ENCODE measurements at regions not wholly inside any gene's neighbourhood (a gene's known extent, or its start where the extent isn't known, plus 50 kb on each side); places are given as distances from the start of the nearest gene placed in this dataset.

DNA sequence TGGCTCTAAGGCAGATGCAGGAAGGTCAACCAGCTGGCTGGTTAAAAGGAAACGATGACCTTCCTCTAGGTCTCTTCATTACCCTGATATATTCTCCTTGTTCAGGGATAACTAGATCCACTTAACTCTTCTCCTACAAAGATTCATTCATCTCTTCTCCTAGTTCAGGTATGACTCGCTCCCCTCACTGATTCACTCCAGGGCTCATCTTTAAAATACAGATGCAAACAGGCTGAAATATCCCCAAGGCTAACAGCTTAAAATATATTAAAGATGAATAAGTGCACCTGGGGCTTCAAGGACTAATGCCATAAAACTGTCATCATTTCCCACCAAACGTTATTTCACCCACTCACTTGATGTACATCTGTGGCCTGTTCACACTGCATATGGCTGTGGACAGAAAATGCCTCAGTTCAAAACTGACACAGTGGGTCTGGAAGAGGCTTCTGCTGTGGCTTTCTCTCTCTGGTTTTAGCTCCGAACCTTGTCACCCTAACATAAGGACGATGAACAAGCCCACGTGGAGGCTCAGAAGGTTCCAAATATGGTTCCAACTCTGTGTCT lies 366.9 kb downstream of the DEPDC1B start:
- ChIA-PET CTCF (no interaction called here), POLR2A (no interaction called here)
- Mint-ChIP-seq H3K4me1 (ENCODE audit: low read depth) (no peaks in the 10 kb centered on the region), H3K4me3 (no peak overlapping the region), H3K36me3 (ENCODE audit: low read depth) (no peaks in the 10 kb centered on the region), H3K9me3 (ENCODE audit: insufficient read depth) (no peaks in the 10 kb centered on the region), H3K27me3 (ENCODE audit: low read depth) (no peaks in the 10 kb centered on the region), H3K27ac (no peak overlapping the region)
- DNase-seq: no peak
- ATAC-seq: no peak

DNA sequence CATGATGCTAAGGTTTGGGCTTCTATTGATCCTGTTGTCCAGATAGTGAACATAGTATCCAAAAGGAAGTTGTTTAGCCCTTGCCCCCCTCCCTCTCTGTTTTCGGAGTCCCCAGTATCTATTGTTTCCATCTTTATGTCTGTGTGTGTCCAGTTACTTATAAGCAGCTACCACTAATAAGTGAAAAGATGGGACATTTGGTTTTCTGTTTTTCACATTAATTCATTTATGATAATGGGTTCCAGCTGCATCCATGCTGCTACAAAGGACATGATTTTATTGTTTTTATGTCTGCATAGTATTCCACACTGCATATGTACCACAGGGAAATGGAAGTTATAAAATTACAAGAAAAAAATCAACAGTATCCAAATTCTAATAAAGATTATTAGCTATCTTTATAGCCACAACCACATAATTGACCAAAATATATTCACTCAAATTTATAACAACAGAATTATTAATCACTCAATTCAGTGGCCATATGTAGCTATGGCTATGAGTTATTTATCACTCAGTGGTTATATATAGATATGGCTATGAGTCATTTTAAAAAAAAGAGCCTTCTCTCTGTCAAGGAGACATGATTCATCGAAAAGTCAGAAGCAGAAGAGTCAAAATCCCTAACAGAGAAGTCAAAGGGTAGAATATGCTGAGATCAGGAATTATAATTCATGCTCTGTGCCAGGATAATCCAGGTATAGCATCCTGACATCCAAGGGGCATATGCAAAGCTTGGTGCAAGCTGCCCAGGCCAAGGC lies 367.5 kb downstream of the DEPDC1B start:
- ATAC-seq: no peak
- Mint-ChIP-seq H3K36me3 (ENCODE audit: low read depth) (no peaks in the 10 kb centered on the region), H3K27me3 (ENCODE audit: low read depth) (no peaks in the 10 kb centered on the region)

DNA sequence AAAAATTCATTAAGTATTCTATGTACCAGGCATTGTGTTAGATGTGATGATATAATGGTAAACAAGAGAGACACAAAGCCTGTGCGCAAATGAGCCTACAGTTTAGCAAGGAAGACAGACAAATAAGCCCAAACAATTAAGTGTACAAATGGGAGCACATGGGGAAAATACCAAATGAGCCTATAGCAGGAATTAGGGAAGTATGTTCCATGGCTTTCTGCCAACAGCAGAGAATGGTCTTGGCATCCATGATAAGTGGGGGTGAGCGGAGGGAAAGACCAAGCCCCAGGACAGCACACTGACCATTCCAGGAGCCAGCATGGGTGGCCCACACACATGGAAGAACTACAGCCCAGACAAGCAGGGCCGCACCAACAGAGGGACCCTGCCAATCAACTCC lies 369.7 kb downstream of the DEPDC1B start:
- H3K9me3 Mint-ChIP-seq (ENCODE audit: insufficient read depth): no peaks in the 10 kb centered on the region
- DNase-seq (no peak), ATAC-seq (no peak)
- no peaks in the 10 kb centered on the region for H3K27me3 Mint-ChIP-seq (ENCODE audit: low read depth)
- no peak overlapping the region for H3K27ac Mint-ChIP-seq
- H3K4me3 Mint-ChIP-seq: no peak overlapping the region
- no peaks in the 10 kb centered on the region for H3K36me3 Mint-ChIP-seq (ENCODE audit: low read depth)
- ChIA-PET CTCF (no interaction called here), POLR2A (no interaction called here)
- no peaks in the 10 kb centered on the region for H3K4me1 Mint-ChIP-seq (ENCODE audit: low read depth)

More for the DNA sequence above, 367.5 kb downstream of the DEPDC1B start:
- DNase-seq: no peak
- no peaks in the 10 kb centered on the region for H3K9me3 Mint-ChIP-seq (ENCODE audit: insufficient read depth)
- CTCF ChIA-PET: no interaction called here
- POLR2A ChIA-PET: no interaction called here
- H3K27ac Mint-ChIP-seq: no peak overlapping the region
- no peaks in the 10 kb centered on the region for H3K4me1 Mint-ChIP-seq (ENCODE audit: low read depth)
- H3K4me3 Mint-ChIP-seq: no peak overlapping the region

DNA sequence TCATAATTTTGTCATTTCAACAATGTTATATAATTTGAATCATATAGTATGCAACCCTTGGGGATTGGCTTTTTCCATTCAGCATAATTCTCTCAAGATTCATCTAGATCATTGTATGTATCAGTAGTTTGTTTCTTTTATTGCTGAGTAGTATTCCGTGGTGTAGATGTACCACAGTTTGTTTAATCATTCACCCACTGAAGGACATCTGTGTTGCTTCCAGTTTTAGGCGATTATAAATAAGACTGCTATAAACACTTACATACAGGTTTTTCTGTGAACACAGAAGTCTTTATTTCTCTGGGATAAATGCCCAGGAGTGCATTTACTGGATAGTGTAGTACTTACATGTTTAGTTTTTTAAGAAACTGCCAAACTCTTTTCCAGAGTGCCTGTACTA lies 374.1 kb downstream of the DEPDC1B start:
- no peak for ATAC-seq
- Mint-ChIP-seq H3K4me1 (ENCODE audit: low read depth) (no peaks in the 10 kb centered on the region), H3K36me3 (ENCODE audit: low read depth) (no peaks in the 10 kb centered on the region), H3K9me3 (ENCODE audit: insufficient read depth) (peaks cover 3% of the 10 kb centered on the region), H3K27me3 (ENCODE audit: low read depth) (no peaks in the 10 kb centered on the region), H3K4me3 (no peak overlapping the region), H3K27ac (no peak overlapping the region)
- ChIA-PET CTCF (no interaction called here), POLR2A (no interaction called here)
- DNase-seq: no peak

DNA sequence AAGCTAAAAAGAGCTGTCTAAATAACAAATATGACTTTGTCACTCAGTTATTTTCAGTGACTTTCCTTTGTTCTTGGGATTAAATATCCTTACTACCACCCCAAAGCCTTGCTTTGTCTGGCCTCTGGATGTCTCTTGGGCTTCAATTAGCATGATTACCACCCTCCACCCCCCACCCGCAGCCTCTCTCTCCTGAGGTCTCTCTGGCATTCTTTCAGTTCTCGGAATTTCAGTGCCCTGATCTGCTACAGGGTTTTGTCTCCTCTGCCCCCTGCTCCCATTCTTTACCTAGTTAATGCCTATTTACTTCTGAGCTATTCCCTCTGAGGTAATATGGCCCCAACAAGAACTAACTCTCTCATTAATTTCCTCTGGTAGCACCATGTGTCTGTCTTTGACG lies 376.4 kb downstream of the DEPDC1B start:
- Mint-ChIP-seq H3K4me1 (ENCODE audit: low read depth) (no peaks in the 10 kb centered on the region), H3K4me3 (no peak overlapping the region), H3K9me3 (ENCODE audit: insufficient read depth) (peaks cover 7% of the 10 kb centered on the region), H3K36me3 (ENCODE audit: low read depth) (no peaks in the 10 kb centered on the region), H3K27ac (no peak overlapping the region), H3K27me3 (ENCODE audit: low read depth) (no peaks in the 10 kb centered on the region)
- ChIA-PET POLR2A (no interaction called here), CTCF (no interaction called here)
- ATAC-seq (no peak), DNase-seq (no peak)

DNA sequence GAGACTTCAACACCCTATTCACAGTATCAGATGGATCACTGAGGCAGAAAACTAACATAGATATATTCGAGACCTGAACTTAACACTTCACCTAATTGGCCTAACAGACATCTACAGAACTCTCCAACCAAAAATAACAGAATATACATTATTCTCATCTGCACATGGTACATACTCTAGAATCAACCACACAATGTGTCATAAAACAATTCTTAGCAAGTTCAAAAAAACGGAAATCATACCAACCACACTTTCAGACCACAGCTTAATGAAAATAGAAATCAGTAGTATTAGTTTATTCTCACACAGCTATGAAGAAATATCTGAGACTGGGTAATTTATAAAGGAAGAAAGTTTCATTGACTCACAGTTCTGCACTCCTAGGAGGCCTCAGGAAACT lies 387.9 kb downstream of the DEPDC1B start:
- DNase-seq (no peak), ATAC-seq (no peak)
- no peak overlapping the region for H3K4me3 Mint-ChIP-seq
- ChIA-PET CTCF (no interaction called here), POLR2A (no interaction called here)
- H3K36me3 Mint-ChIP-seq (ENCODE audit: low read depth): no peaks in the 10 kb centered on the region
- no peaks in the 10 kb centered on the region for H3K9me3 Mint-ChIP-seq (ENCODE audit: insufficient read depth)
- H3K27ac Mint-ChIP-seq: no peak overlapping the region
- no peaks in the 10 kb centered on the region for H3K27me3 Mint-ChIP-seq (ENCODE audit: low read depth)
- H3K4me1 Mint-ChIP-seq (ENCODE audit: low read depth): no peaks in the 10 kb centered on the region

DNA sequence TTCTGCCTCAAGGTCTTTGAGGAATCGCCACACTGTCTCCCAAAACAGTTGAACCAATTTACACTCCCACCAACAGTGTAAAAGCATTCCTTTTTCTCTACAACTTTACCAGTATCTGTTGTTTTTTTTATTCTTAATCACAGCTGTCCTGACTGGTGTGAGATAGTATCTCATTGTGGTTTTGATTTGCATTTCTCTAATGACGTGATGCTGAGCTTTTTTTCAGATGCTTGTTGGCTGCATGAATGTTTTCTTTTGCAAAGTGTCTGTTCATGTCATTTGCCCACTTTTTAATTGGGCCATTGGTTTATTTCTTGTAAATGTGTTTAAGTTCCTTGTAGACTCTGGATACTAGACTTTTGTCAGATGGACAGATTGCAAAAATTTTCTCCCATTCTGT lies 400.0 kb downstream of the DEPDC1B start:
- POLR2A ChIA-PET: no interaction called here
- no peaks in the 10 kb centered on the region for H3K27me3 Mint-ChIP-seq (ENCODE audit: low read depth)
- H3K27ac Mint-ChIP-seq: no peak overlapping the region
- no peak overlapping the region for H3K4me3 Mint-ChIP-seq
- peaks cover 3% of the 10 kb centered on the region for H3K9me3 Mint-ChIP-seq (ENCODE audit: insufficient read depth)
- no peaks in the 10 kb centered on the region for H3K4me1 Mint-ChIP-seq (ENCODE audit: low read depth)
- ATAC-seq (no peak), DNase-seq (no peak)
- H3K36me3 Mint-ChIP-seq (ENCODE audit: low read depth): no peaks in the 10 kb centered on the region
- CTCF ChIA-PET: no interaction called here

DNA sequence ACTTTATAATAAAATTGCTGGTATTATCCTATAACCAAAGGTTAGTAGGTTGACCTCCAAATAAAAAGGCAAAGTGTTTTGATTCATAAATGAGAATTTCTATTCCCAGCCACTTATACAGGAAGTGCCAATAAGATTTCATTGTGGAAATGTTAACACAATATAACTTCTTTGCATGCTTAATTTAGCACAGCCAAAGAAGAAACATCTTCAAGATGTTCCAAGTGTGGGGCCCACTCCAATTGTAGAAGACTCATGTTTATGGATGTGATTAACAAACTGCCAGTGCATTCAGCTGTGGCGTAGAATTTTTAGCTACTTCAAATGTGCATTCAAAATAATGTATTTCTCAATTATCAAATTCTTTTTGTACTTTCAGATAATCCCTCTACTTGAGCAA lies 402.3 kb downstream of the DEPDC1B start:
- Mint-ChIP-seq H3K4me1 (ENCODE audit: low read depth) (no peaks in the 10 kb centered on the region), H3K36me3 (ENCODE audit: low read depth) (no peaks in the 10 kb centered on the region), H3K9me3 (ENCODE audit: insufficient read depth) (no peaks in the 10 kb centered on the region), H3K27ac (no peak overlapping the region), H3K27me3 (ENCODE audit: low read depth) (no peaks in the 10 kb centered on the region), H3K4me3 (no peak overlapping the region)
- ChIA-PET POLR2A (no interaction called here), CTCF (no interaction called here)
- no peak for DNase-seq
- ATAC-seq: no peak

DNA sequence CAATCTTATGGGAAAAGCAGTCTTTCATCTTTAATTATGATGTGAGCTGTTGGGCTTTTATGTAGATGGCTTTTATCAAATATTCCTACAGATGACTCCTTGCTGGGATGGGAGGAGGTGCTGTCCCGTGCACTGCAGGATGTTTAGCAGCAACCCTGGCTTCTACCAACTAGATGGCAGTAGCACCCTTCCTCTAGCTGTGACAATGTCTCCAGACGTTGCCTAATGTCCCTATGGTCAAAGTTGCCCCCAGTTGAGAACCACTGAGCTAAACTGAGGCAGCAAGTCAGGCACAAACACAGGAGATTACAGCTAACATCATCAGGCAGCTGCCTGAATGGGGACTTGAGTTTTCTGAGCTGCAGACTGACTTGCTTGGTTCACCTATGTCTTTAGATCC lies 401.9 kb upstream of the PDE4D start:
- Mint-ChIP-seq H3K9me3 (ENCODE audit: insufficient read depth) (no peaks in the 10 kb centered on the region), H3K4me3 (no peak overlapping the region), H3K27ac (no peak overlapping the region), H3K27me3 (ENCODE audit: low read depth) (no peaks in the 10 kb centered on the region), H3K4me1 (ENCODE audit: low read depth) (no peaks in the 10 kb centered on the region), H3K36me3 (ENCODE audit: low read depth) (no peaks in the 10 kb centered on the region)
- no peak for DNase-seq
- ATAC-seq: no peak
- ChIA-PET POLR2A (no interaction called here), CTCF (interaction anchor here (0.9 kb wide), 1 partner anchor 373 kb away, joined by 4 read pairs; no protein-coding TSS in a partner anchor)

DNA sequence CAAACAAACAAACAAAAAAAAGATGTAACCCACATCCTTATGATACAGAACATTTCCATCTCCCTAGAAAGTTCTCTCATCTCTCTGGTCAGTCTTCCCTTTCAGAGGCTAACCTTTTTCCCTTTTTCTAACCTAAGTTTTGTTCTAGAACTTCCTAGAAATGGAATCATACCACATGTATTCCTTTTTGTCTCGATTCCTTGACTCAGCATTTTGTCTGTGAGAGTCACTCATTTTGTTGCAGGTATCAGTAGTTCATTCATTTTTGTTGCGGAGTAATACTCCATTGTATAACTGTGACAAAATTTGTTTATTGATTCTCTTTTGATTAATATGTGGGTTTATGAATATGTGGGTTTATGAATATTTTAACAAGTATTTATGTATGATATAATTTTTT lies 400.0 kb upstream of the PDE4D start:
- H3K9me3 Mint-ChIP-seq (ENCODE audit: insufficient read depth): no peaks in the 10 kb centered on the region
- no peak overlapping the region for H3K27ac Mint-ChIP-seq
- ATAC-seq: no peak
- DNase-seq: no peak
- H3K27me3 Mint-ChIP-seq (ENCODE audit: low read depth): no peaks in the 10 kb centered on the region
- POLR2A ChIA-PET: no interaction called here
- no peaks in the 10 kb centered on the region for H3K4me1 Mint-ChIP-seq (ENCODE audit: low read depth)
- no peak overlapping the region for H3K4me3 Mint-ChIP-seq
- H3K36me3 Mint-ChIP-seq (ENCODE audit: low read depth): no peaks in the 10 kb centered on the region
- CTCF ChIA-PET: no interaction called here

DNA sequence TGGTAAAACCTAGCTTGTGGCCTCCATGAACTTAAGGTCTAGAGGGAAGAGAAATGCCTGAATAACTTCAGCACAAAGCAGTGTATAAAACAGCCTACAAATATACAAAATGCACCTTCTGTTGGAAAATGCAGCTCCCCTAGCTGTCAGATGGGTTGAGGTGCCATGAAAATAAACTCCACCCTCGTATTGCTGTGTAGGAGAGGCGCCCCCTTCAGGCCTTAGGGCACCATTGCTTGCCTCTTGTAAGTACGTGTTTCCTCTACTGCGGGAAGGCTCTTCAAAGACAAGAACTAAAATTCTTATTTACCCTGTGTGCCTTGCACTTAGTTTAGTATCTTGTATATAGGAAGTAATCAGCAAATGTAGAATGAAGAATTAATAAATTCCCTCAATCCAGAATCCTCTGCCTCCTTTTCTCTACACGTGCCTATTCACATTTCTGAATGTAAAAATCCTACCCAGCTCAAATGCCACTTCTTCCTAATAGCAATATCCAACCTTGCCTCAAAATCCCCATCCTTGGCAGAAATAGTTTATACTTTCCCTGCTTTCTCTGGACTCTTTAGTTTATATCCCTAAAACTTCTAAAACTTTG lies 393.7 kb upstream of the PDE4D start:
- ATAC-seq (no peak), DNase-seq (no peak)
- CTCF ChIA-PET: interaction anchor here (2.2 kb wide), 1 partner anchor 17 kb away, joined by 8 read pairs; no protein-coding TSS in a partner anchor
- POLR2A ChIA-PET: no interaction called here
- no peaks in the 10 kb centered on the region for H3K9me3 Mint-ChIP-seq (ENCODE audit: insufficient read depth)
- H3K4me3 Mint-ChIP-seq: no peak overlapping the region
- no peaks in the 10 kb centered on the region for H3K36me3 Mint-ChIP-seq (ENCODE audit: low read depth)
- no peaks in the 10 kb centered on the region for H3K27me3 Mint-ChIP-seq (ENCODE audit: low read depth)
- H3K4me1 Mint-ChIP-seq (ENCODE audit: low read depth): no peaks in the 10 kb centered on the region
- H3K27ac Mint-ChIP-seq: no peak overlapping the region

DNA sequence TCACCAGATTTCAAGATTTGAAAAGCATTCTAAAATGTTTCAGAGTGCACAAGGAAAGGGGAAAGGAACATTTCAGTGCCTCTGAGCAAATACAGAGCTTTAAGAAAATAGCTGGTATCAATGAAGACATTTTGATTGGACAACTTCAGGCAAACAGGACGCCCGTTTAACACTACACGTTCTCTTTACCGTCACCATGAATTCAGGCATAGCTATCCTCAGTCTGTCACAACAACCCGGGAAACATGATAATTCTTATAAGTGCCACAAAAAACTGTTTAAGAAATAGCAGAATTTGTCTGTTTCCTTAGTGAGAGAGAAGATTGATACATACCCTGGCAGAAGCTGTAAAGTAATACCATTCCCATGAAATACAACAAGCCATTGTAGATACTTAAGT lies 392.4 kb upstream of the PDE4D start:
- POLR2A ChIA-PET: no interaction called here
- H3K4me3 Mint-ChIP-seq: no peak overlapping the region

More for the DNA sequence above, 392.4 kb upstream of the PDE4D start:
- Mint-ChIP-seq H3K4me1 (ENCODE audit: low read depth) (no peaks in the 10 kb centered on the region), H3K27ac (no peak overlapping the region), H3K9me3 (ENCODE audit: insufficient read depth) (no peaks in the 10 kb centered on the region), H3K36me3 (ENCODE audit: low read depth) (no peaks in the 10 kb centered on the region), H3K27me3 (ENCODE audit: low read depth) (no peaks in the 10 kb centered on the region)
- no peak for DNase-seq
- ATAC-seq: no peak
- CTCF ChIA-PET: interaction anchor here (0.9 to 2.2 kb wide), 3 partner anchors 15 to 77 kb away, joined by 3 to 8 read pairs (median 3); no protein-coding TSS in a partner anchor
